Activated naive CD4-positive, alpha-beta T cell treated with anti-CD3 and anti-CD28 coated beads, Interleukin-2, amount 10 ng/mL, durations not matched to agents 7 days and 5 days (primary cell): ENCODE measurements at regions not wholly inside any gene's neighbourhood (a gene's known extent, or its start where the extent isn't known, plus 50 kb on each side); places are given as distances from the start of the nearest gene placed in this dataset.

Experiments
- CTCF ChIA-PET: fragments of 350-600 bp; sonication (Branson Sonifier 250); formaldehyde crosslinking; loops from one replicate; lab custom pipeline; 2021; ENCODE audit warnings: antibody characterized with exemption; lab: Charles Lee
- DNase-seq: peaks from one replicate; pipeline ENCODE4 v3.0.0-alpha.2; 2020
- H3K27ac Mint-ChIP-seq: one replicate; pipeline ENCODE4 v1.8.0; 2021; ENCODE audit warnings: mild to moderate bottlenecking, moderate library complexity, mixed read lengths
- H3K27me3 Mint-ChIP-seq: one replicate; pipeline ENCODE4 v1.8.0; 2021; ENCODE audit warnings: mild to moderate bottlenecking, mixed read lengths
- H3K36me3 Mint-ChIP-seq: one replicate; pipeline ENCODE4 v1.8.0; 2021; ENCODE audit warnings: mixed read lengths
- H3K4me1 Mint-ChIP-seq: one replicate; pipeline ENCODE4 v1.8.0; 2021; ENCODE audit warnings: mixed read lengths
- H3K4me3 Mint-ChIP-seq: one replicate; pipeline ENCODE4 v1.8.0; 2021; ENCODE audit warnings: mild to moderate bottlenecking, moderate library complexity, mixed read lengths
- H3K9me3 Mint-ChIP-seq: one replicate; pipeline ENCODE4 v1.8.0; 2021; ENCODE audit warnings: mixed read lengths

DNA sequence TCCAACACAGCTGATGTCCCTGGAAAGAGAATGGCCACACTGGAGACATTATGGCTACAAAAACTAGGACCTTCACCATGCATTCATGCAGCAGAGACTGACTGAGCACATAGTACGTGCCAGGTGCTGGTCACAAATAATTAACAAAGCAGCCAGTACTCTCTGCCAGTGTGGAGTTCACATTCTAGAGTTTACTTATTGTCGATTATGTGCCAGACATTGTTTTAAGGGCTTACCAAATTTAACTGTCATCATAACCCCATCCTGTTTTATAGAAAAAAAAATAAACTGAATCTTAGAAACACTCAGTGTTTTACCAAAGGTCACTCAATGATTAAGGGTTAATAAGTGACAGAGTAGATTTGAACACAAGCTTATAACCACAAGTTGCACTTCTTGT lies 143.3 kb downstream of the RRAGC start:
- H3K27ac Mint-ChIP-seq = no peak overlapping the region
- CTCF ChIA-PET = no interaction called here
- no peak overlapping the region for H3K4me3 Mint-ChIP-seq
- H3K4me1 Mint-ChIP-seq = no peaks in the 10 kb centered on the region
- peaks cover 19% of the 10 kb centered on the region for H3K27me3 Mint-ChIP-seq
- no peaks in the 10 kb centered on the region for H3K9me3 Mint-ChIP-seq
- no peak for DNase-seq
- H3K36me3 Mint-ChIP-seq = no peaks in the 10 kb centered on the region

DNA sequence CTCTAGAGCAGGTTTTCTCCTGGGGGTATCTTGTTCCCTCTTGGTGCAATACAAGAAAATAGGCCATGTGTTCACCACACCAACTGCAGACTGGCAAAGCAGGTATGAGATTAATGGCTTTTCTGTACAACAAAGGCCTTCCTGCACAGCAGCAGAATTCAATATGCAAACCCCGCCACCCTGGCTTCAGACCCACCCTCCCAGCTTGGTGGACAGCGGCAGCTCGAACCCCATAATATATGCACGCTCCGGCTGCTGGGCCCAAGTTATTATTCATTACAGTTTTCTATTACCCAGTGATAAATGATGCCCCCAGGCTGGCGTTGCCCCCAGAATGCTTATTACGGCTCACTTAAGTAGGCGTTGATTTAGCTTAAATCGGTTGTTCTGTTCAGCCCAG lies 144.2 kb downstream of the RRAGC start:
- Mint-ChIP-seq H3K36me3 (no peaks in the 10 kb centered on the region), H3K27ac (no peak overlapping the region), H3K27me3 (peaks cover 13% of the 10 kb centered on the region), H3K9me3 (no peaks in the 10 kb centered on the region), H3K4me1 (no peaks in the 10 kb centered on the region), H3K4me3 (no peak overlapping the region)
- CTCF ChIA-PET = no interaction called here
- DNase-seq = no peak

DNA sequence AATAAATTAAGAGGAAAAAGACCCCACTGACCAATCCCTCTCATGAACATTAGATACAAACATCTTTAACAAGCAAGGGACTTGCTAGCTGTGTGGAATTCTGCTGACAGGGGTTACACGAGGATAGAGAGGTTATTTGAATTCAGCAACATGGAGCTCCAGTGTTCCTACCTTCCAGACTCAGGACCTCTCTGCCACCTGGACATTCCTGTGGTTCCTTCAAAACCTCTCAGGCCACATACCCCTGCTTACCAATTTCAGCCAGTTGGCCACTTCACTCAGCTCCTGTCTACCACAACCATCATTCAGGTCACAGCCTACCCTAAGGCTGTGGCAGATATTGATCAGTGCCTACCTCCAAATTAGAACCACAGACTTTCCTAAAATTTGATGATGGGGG lies 147.5 kb downstream of the RRAGC start:
- DNase-seq = no peak
- H3K27me3 Mint-ChIP-seq = peaks cover 15% of the 10 kb centered on the region
- no peak overlapping the region for H3K4me3 Mint-ChIP-seq
- CTCF ChIA-PET = no interaction called here
- no peak overlapping the region for H3K27ac Mint-ChIP-seq
- H3K9me3 Mint-ChIP-seq = no peaks in the 10 kb centered on the region
- no peaks in the 10 kb centered on the region for H3K4me1 Mint-ChIP-seq
- H3K36me3 Mint-ChIP-seq = no peaks in the 10 kb centered on the region

DNA sequence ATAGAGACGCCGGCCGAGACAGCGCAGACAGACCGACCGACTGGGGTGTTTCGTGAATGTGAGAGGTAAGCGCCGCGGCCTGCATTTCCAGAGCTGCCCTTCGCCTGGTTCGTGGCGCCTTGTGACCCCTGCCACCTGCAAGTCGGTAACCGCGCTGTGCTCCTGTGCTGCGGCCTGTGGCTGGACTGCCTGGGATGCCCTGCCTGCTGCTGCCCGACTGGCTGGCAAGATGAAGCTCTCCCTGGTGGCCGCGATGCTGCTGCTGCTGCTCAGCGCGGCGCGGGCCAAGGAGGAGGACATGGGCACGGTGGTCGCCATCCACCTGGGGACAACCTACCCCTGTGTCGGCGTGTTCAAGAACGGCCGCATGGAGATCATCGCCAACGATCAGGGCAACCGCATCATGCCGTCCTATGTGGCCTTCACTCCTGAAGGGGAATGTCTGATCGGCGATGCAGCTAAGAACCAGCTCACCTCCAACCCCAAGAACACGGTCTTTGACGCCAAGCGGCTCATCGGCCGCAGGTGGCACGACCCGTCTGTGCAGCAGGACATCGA lies 150.8 kb downstream of the RRAGC start:
- no peaks in the 10 kb centered on the region for H3K4me1 Mint-ChIP-seq
- H3K36me3 Mint-ChIP-seq = no peaks in the 10 kb centered on the region
- H3K27ac Mint-ChIP-seq = no peak overlapping the region
- CTCF ChIA-PET = no interaction called here
- H3K9me3 Mint-ChIP-seq = no peaks in the 10 kb centered on the region
- no peak for DNase-seq
- no peak overlapping the region for H3K4me3 Mint-ChIP-seq
- peaks cover 15% of the 10 kb centered on the region for H3K27me3 Mint-ChIP-seq

DNA sequence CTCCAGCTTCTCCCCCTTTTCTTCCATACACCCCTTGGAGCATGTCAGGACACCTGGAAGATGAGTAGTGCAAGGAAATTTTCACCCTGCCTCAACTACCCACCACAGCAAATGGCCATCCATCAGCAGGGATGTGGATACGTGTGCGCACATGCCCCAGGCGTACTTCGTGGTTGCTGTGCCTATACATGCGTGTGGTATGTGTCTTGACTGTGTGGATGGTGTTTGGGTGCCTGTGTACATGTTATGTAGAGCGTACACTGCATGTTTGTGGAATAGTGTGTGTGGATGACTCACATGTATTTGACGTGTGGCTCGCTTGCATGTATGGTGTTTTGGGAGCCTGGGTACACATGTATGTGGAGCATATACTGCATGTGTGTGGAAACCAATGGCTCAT lies 158.5 kb downstream of the RRAGC start:
- H3K36me3 Mint-ChIP-seq = no peaks in the 10 kb centered on the region
- no peaks in the 10 kb centered on the region for H3K4me1 Mint-ChIP-seq
- no peak overlapping the region for H3K4me3 Mint-ChIP-seq
- H3K27me3 Mint-ChIP-seq = peaks cover 11% of the 10 kb centered on the region
- no peak for DNase-seq
- CTCF ChIA-PET = no interaction called here
- H3K9me3 Mint-ChIP-seq = no peaks in the 10 kb centered on the region
- no peak overlapping the region for H3K27ac Mint-ChIP-seq

DNA sequence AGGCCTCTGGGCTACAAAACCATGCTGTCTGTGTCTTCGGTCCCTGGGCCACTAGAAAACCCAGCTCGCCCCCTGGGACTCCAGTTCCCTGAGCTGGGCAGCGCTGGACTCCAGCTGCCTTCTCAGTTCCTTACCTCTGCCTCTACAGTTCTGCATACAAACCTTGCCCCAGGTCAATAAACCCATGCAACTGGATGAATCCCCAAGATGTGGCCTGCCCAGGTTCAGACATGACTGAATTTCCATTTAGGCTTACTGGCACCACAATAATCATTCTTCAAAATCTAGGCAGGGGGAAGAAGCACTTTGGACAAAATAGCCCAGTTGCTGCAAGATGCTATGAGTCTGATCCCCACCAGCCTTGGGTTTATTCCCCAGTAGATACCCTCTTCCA lies 159.5 kb downstream of the RRAGC start:
- peaks cover 12% of the 10 kb centered on the region for H3K27me3 Mint-ChIP-seq
- H3K4me3 Mint-ChIP-seq = no peak overlapping the region
- H3K4me1 Mint-ChIP-seq = no peaks in the 10 kb centered on the region
- no peak for DNase-seq
- H3K27ac Mint-ChIP-seq = no peak overlapping the region
- no peaks in the 10 kb centered on the region for H3K36me3 Mint-ChIP-seq
- H3K9me3 Mint-ChIP-seq = no peaks in the 10 kb centered on the region
- CTCF ChIA-PET = no interaction called here

DNA sequence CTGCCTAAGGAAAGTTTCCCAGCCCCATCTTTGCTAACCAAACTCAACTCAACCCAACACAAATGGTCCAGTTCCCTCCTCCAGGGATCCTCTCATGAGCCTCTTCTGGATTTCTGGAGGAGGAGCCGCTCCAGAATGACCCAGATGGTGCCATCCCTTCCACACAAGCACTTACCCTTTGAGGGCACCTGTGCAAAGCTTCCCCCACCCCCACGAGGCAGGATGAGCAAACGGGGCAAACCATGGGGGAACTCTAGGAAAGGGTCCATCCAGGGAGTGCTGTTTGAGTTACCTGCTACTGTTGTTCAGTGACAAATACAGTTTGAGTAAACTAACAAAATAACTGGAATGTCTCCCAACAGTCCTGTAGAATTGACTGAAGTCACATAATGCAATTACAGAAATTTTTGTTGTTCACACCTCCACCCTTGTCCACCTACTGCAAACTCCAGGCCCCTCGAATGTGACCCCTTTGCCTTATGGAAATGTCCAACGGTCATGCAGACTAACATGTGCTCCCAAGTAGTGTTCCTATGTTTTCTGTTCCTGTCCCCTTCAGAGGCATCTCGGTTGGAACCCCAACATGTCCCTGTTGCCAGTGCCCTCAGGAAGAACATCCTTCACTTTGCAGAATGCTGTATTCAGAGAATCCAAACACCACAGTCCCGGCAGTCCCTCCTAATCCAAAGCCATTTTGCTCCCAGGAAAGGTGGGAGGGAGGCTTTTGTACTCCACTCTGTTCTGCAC lies 160.1 kb downstream of the RRAGC start:
- H3K27ac Mint-ChIP-seq = no peak overlapping the region
- H3K9me3 Mint-ChIP-seq = no peaks in the 10 kb centered on the region
- H3K4me1 Mint-ChIP-seq = no peaks in the 10 kb centered on the region
- DNase-seq = no peak
- no peaks in the 10 kb centered on the region for H3K36me3 Mint-ChIP-seq
- peaks cover 12% of the 10 kb centered on the region for H3K27me3 Mint-ChIP-seq
- H3K4me3 Mint-ChIP-seq = no peak overlapping the region
- CTCF ChIA-PET = no interaction called here

DNA sequence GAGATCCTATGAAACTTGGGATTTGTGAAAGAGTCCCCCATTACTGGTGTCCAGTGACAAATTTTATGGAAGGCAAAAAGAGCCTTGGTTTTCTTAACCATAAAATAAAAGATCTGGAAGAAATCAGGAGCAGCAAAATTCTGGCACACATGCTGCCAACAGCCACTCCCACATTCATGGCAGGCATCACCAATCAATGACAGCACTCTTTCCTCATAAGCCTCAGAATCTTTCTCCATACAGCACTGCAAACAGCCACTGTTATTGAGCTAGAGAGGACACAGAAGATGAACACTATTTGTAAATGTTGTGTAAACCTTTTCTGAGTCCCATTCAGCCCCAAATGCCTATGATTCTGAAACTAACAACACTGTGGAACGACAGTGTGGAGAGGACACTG lies 162.2 kb downstream of the RRAGC start:
- no peak overlapping the region for H3K4me3 Mint-ChIP-seq
- H3K36me3 Mint-ChIP-seq = no peaks in the 10 kb centered on the region
- no peak overlapping the region for H3K27ac Mint-ChIP-seq
- no peaks in the 10 kb centered on the region for H3K9me3 Mint-ChIP-seq
- no peak for DNase-seq
- peaks cover 16% of the 10 kb centered on the region for H3K27me3 Mint-ChIP-seq
- no peaks in the 10 kb centered on the region for H3K4me1 Mint-ChIP-seq
- CTCF ChIA-PET = no interaction called here

DNA sequence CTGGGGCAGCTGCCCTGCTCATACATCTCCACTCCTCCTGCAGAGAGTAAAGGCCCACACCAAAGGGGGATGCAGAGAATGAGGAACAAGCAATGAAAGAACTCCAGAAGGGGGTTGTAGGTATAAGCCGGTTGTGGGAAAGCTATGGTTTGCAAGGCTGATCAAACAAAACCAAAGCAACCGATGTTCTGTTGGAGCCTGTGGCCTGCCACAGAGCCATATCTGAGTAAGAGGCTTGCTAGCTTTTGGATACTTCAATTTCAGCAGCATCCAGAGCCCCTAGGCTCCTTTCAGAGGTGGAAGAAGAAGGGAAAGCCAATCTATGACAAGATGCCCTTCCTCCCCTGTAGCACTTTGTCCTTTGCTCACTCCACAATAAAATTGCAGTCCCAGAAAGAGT lies 163.2 kb downstream of the RRAGC start:
- no peak for DNase-seq
- no peaks in the 10 kb centered on the region for H3K9me3 Mint-ChIP-seq
- H3K27ac Mint-ChIP-seq = no peak overlapping the region
- CTCF ChIA-PET = no interaction called here
- H3K36me3 Mint-ChIP-seq = no peaks in the 10 kb centered on the region
- H3K4me3 Mint-ChIP-seq = no peak overlapping the region
- peaks cover 22% of the 10 kb centered on the region for H3K27me3 Mint-ChIP-seq
- no peaks in the 10 kb centered on the region for H3K4me1 Mint-ChIP-seq

DNA sequence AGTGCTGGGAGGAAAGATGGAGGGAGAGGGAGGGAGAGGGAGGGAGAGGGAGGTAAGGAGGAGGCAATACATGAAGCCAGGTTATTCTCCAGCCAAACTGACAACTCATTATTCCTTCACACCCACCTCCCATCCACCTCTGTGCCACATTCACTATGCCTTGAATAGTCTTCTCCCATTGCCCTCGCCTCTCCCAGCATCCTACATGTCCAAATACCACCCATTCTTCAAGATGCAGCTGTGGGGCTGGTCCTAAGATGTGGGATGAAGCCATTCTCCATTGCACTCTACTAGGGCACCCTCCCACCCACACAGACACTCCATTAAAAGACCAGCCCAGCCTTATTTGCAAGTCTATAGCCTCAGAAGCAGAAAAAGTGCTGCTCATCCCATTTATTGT lies 165.8 kb downstream of the RRAGC start:
- Mint-ChIP-seq H3K4me1 (no peaks in the 10 kb centered on the region), H3K36me3 (no peaks in the 10 kb centered on the region), H3K27me3 (peaks cover 18% of the 10 kb centered on the region), H3K4me3 (no peak overlapping the region), H3K27ac (no peak overlapping the region), H3K9me3 (no peaks in the 10 kb centered on the region)
- CTCF ChIA-PET = no interaction called here
- no peak for DNase-seq

DNA sequence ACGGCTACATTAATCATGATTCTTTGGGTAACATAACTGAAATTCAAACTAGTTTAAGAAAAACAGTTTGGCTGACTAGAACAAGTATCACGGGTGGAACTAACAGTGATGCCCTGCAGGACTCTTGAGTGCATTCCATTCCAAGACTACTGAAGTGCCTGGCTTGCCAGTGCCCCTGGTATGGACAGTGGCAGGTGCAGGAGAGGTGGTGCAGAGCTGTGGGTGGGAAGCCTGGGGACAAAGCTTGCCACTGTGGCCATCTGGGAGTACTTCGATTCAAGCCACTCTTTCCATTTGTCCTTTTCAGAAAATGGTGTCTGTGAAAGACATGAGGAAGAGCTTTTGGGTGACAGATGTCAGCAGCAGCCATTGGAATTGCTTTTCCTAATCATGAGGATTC lies 166.5 kb downstream of the RRAGC start:
- CTCF ChIA-PET = no interaction called here
- H3K27ac Mint-ChIP-seq = no peak overlapping the region
- H3K4me1 Mint-ChIP-seq = no peaks in the 10 kb centered on the region
- no peaks in the 10 kb centered on the region for H3K9me3 Mint-ChIP-seq
- no peaks in the 10 kb centered on the region for H3K36me3 Mint-ChIP-seq
- DNase-seq = no peak
- no peak overlapping the region for H3K4me3 Mint-ChIP-seq
- H3K27me3 Mint-ChIP-seq = peaks cover 18% of the 10 kb centered on the region

DNA sequence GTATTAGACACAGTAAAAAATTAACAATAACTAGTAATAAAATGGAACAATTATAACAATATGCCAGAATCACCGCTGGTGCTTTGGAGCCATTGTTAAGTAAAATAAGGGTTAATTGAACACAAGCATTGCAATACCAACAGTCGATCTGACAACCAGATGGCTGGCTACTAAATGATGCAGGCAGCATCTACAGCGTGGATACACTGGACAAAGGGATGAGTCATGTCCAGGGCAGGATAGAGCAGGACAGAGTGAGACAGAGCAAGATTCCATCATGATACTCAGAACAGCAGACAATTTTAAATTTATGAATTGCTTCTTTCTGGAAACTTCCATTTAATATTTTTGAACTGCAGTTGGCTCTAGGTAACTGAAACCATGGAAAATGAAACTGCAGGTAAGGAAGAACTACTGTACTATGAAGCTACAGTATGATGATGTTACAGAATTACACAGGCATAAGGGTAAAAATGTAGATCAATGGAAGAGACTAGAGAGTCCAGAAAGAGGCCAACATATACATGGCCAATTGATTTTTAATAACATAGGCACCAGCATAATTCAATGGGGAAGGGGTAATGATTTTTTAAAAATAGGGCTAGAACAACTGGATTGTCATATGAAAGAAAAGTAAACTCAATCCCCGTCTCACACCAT lies 168.7 kb downstream of the RRAGC start:
- Mint-ChIP-seq H3K27me3 (peaks cover 21% of the 10 kb centered on the region), H3K4me3 (no peak overlapping the region), H3K27ac (no peak overlapping the region), H3K9me3 (no peaks in the 10 kb centered on the region), H3K36me3 (no peaks in the 10 kb centered on the region), H3K4me1 (no peaks in the 10 kb centered on the region)
- CTCF ChIA-PET = no interaction called here
- no peak for DNase-seq

DNA sequence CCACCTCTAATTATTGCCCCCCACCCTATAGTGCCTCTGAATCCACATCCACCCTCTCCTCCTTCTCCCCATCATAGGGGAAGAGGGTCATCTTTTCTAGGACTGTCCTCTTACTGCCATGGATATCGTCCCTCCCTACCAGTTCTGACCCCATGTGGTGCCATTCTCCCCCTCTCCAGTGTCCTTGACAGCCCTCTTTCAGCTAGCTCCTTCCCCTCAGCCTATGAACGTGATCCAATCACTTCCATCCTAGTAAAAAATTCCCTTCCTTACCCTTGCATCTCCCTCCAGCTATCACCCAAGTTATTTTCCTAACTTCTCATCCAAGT lies 172.7 kb downstream of the RRAGC start:
- no peaks in the 10 kb centered on the region for H3K9me3 Mint-ChIP-seq
- H3K4me3 Mint-ChIP-seq = no peak overlapping the region
- no peaks in the 10 kb centered on the region for H3K4me1 Mint-ChIP-seq
- no peaks in the 10 kb centered on the region for H3K36me3 Mint-ChIP-seq
- H3K27ac Mint-ChIP-seq = no peak overlapping the region
- H3K27me3 Mint-ChIP-seq = peaks cover 16% of the 10 kb centered on the region
- CTCF ChIA-PET = no interaction called here
- no peak for DNase-seq

DNA sequence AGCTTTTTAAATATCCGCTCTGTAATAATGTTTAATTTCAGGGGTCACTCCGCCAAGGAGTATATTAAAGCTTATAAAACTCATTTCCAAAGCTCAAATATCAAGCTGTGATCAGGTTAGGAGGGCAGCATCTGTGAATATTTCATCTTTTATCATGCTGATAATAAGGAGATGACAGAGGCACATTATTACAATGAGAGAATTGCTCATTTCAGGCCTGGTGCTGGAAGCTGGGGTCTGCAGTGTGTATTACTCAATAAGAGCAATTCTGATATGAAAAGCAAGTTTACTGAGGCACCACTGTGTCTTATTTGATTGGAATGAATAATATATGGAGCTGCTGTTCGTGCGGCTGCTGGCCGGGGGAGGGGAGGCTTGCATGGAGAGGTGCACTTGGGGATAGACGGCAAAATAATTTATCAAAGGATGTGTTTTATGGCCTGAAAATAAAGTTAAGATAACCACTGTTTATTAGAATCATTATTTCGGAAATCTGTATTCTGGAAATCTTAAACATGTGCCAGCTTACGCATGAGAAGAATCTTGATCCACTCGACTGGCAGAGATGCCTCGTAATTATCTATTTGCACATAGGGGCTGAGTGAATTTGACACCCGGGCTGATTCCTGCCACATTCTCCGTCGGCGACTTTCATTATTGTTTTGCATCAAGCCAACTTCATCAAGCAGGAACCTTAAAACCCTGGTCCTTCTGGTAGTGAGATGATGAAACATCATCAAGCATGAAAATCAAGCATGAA lies 173.2 kb downstream of the RRAGC start:
- Mint-ChIP-seq H3K4me1 (no peaks in the 10 kb centered on the region), H3K27me3 (peaks cover 13% of the 10 kb centered on the region), H3K27ac (no peak overlapping the region), H3K9me3 (no peaks in the 10 kb centered on the region), H3K36me3 (no peaks in the 10 kb centered on the region), H3K4me3 (no peak overlapping the region)
- no peak for DNase-seq
- CTCF ChIA-PET = interaction anchor here (0.7 kb wide), 1 partner anchor 133 kb away, joined by 3 read pairs; no protein-coding TSS in a partner anchor
